GM12892 (cell line): ENCODE measurements at regions not wholly inside any gene's neighbourhood (a gene's known extent, or its start where the extent isn't known, plus 50 kb on each side); places are given as distances from the start of the nearest gene placed in this dataset.
A peak's percentile ranks its signal among the peaks of the same experiment; 100 is the strongest.

Experiments used
- DNase-seq: peaks from one replicate; pipeline ENCODE4 v3.0.0; 2011; ENCODE audit not compliant: insufficient read length
- FAIRE-seq: peaks from 2 replicates; lab custom pipeline; 2011; peaks lifted over from hg19 to GRCh38; lab: Jason Lieb, UNC
- POLR2A ChIP-seq: IDR thresholded peaks from 2 replicates; pipeline ENCODE4 v1.6.1; 2011; ENCODE audit warnings: low read depth, low read length, control low read depth
- POLR2AphosphoS5 ChIP-seq: IDR thresholded peaks from 2 replicates; pipeline ENCODE4 v1.6.1; 2011; ENCODE audit warnings: low read depth, low read length, control low read depth
- TAF1 ChIP-seq: IDR thresholded peaks from 2 replicates; pipeline ENCODE4 v1.6.1; 2011; ENCODE audit warnings: low read depth, mild to moderate bottlenecking, control low read depth, low read length, borderline replicate concordance

DNA sequence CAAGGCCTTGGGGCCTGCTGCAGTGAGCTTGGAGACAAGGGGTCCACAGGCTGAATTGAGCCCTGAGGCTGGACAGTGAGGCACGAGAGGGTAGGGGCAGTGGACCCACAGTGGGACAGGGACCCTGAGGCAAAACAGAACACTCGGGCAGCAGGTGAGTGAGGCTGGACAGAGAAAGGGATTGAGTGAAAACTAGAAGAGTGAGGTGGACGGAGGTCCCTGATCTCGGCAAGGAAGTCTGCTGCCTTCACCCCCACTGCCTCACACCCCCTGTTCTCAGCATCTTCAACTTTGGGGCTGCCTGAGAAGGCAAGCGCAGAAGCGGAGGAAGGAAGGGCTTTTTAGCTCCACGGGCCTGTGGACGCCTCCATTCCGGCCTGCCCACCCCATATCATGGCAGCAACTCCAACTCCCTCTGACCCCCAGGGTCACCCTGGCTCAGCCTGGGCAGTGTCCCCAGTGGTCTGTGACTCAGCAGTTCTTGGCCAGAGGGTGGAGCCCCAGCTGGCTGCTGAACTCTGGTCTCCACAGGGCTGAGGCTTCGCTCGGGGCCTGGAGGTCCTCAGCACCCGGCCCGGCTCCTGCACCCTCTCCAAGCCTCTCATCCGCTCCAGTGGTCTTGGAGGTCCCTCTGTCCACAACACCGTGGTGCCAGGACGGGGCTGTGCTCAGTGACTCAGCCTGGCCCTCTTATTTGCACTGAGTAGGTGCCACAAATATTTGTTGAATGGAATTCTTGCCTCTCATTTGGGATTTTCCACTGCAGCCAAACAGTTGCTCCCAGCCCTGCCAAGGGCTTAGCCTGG, 60.0 kb upstream of the EPS8L3 start:
- TF ChIP-seq TAF1 (no peak), POLR2A (no peak), POLR2AphosphoS5 (no peak)
- DNase-seq: no peak
- FAIRE-seq: no peak

GRCh38 chr1:109822749-109823542, 59.2 kb upstream of the EPS8L3 start:
- TF ChIP-seq TAF1: no peak
- TF ChIP-seq POLR2AphosphoS5: no peak
- no peak for TF ChIP-seq POLR2A
- FAIRE-seq (no peak), DNase-seq (no peak)

DNA sequence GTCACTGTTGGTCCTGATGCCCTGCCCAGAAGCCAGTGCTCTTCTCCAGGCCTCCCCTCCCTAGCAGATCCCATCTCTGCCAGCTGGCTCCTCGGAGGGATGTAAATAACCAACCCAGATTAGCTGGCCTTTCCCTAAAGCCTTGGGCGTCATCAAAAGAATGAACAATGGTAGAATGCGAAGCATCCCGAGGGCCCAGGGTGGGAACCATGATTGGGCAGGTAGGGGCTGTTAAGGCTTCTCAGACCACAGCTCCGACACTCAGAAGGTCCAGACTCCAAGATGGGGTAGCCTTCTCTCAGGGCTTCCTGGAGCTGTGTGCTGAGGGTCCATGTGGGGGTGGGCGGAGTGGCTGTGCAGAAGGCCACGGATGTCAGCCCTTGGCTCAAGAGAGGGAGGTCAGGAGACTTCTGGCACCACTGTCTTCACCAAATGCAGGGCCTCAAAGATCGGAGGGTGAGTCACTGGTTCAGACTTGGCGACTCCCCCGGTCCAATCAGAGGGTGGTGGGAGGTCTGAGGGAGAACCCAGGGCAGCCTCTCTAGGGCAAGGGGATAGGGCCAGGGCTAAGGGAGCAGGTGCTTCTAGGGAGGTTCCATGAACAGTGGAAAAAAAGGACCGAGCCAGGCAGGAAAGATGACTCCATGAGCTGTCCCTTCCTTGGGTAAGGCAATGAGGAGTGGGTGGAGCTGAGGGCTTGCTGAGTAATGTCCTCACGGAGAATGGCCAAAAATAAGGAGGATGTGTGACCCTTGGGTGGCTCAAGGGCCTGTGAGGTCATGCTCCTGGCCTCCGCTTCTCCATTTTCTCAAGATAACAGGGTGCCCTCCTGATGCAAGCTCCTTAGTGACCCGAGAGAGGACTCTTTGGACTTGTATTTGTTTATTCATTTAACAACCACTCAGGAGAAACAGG, 58.4 kb upstream of the EPS8L3 start:
- FAIRE-seq (no peak), DNase-seq (no peak)

DNA sequence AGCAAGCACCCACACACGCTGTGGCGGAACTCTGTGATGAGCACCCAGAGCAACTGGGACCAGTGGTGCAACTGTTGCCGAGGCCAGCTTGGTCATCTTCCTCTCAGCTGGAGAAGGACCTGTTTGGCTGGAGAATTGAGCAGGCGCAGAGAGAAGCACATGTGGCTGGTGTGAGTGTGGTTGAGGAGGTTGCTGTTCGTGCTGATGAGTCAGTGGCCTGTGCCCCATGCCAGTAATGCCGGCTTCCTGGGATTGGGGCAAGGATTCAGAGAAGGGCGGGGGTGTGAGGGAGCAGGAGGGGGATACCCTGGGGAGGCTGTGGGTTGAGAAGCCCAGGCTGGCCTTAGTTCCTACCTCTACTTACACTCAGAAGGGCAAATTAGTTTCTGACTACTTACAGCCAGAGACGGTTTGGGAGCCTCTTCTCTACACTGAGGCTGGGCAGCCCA, 57.5 kb upstream of the EPS8L3 start:
- TF ChIP-seq POLR2AphosphoS5 (no peak), TAF1 (no peak), POLR2A (no peak)
- DNase-seq (no peak), FAIRE-seq (no peak)

More for the DNA sequence above, 58.4 kb upstream of the EPS8L3 start:
- no peak for TF ChIP-seq TAF1
- no peak for TF ChIP-seq POLR2AphosphoS5
- no peak for TF ChIP-seq POLR2A

DNA sequence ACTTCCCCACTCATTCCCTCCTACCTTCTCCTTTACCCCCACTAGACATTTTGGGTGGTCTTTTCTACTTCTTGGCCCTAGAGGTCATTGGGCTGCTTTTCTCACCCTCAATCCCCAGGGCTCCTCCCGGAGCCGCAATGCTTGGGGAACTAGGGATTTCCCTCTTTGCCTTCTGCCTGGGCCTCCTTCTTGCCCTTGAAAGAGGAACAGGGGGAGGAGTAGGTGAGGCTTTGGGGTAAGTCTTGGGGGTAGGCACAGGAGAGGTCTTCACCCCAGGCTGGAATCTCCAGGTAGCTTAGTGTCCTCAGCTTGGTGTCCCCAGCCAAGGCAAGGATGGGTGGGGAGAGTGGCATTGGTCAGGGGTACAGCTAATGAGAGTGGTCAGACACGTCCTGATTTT, 56.2 kb upstream of the EPS8L3 start:
- DNase-seq (no peak), FAIRE-seq (no peak)
- TF ChIP-seq TAF1 (no peak), POLR2A (no peak), POLR2AphosphoS5 (no peak)

DNA sequence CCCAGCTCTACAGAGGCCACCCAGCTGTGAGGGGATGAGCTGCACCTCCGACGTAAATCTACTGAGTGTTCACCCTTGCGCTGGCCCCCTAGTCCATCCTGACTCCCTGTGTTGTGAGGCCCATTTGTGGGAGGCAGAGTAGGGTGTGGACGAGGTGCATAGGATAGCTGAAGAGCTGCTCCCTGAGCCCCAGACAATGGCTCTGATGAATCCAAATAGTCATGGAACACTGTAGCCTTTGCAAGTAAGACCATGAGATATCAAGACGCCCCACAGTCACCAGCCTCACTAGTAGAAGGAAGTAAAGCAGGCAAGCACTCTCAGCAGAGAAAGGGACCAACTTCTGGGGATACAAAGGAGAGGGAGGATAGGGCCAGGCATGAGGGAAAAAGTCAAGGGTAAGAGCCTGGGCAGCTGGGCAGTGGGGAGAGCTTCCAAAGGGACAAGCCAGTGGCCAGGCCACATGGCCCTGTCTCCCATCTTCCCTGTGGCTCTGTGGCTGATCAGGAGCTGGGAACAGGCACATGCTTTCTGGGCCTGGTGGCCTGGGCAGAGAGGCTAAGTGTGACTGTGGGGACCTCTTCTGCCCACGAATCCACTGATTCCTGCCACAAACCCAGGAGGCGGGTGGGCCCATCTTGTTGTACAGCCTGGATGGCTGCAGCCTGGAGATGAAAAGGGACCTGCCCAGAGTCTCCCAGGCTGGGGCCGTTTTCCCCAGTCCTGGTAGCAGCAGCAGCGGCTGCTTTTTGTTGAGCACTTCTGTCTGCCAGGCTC, 55.5 kb upstream of the EPS8L3 start:
- FAIRE-seq (no peak), DNase-seq (no peak)
- TF ChIP-seq POLR2A (no peak), TAF1 (no peak), POLR2AphosphoS5 (no peak)

GRCh38 chr1:109818271-109818987, 54.7 kb upstream of the EPS8L3 start:
- no peak for FAIRE-seq
- no peak for DNase-seq
- no peak for TF ChIP-seq TAF1
- TF ChIP-seq POLR2A: no peak
- no peak for TF ChIP-seq POLR2AphosphoS5

- DNase-seq (no peak), FAIRE-seq (no peak)
- TF ChIP-seq TAF1 (no peak), POLR2AphosphoS5 (no peak), POLR2A (no peak)
Measured at GRCh38 chr1:109817881-109818270, 54.2 kb upstream of the EPS8L3 start.

DNA sequence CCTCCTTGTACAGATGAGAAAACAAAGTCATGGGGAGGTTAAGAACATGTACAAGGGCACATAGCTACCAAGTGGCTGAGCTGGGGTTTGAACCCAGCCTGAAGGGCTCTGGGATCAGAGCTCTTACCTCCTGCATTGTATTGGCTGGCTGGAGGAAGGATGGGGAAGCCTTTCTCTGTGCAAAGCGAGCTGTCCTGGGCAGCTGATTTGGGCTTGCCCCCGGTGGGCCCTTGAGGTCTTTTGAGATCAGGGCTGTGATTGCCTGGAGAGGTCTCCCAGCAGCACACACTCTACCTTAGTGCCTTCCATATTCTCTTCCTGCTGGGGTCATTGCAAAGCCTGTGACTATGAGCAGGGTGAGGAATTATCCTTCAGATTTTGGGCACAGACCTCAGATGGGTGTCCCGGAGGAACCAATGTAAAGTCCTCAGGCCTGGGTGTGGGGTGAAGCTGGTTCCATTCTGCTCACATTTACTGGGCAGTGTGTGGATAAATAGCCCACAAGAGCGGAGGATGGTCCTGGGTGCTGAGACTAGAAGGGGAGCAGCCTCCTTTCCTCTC, 53.3 kb upstream of the EPS8L3 start:
- TF ChIP-seq POLR2AphosphoS5 (no peak), POLR2A (no peak), TAF1 (no peak)
- FAIRE-seq (no peak), DNase-seq (no peak)

DNA sequence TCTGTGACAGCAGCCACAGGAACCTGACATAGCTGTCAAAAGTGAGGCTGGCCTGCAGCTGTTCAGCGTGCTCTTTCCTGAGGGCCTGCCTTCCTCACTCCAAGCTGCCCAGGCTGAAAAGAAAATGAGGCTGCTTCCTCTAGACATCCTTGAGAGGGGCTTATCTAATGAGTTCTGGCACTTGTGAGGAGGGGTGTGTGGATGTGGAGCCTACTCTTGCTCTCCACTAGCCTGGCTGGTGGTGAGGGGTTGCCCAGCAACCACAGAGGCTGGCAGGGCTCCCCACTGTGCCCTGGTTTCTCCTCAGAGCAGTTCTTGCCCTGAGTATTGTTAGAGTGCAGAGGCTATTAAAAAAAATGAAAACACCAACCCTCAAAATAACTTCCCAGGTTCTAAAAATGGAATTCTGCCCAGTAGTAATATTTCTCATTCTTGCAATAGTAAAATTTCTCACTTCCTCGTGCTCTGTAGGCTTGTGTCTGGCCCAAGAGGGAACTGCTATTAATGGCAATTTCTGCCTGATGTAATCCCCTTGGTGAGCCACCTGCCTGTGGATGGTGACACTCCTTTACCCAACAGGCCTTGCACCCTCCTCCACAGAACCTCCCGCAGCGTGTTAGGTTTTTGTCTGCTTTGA, 52.6 kb upstream of the EPS8L3 start:
- TF ChIP-seq TAF1: no peak
- no peak for TF ChIP-seq POLR2A
- TF ChIP-seq POLR2AphosphoS5: no peak
- peak; percentile 91 for FAIRE-seq
- peak; percentile 69 for DNase-seq
